DOHH2 (cell line): ENCODE measurements at regions not wholly inside any gene's neighbourhood (a gene's known extent, or its start where the extent isn't known, plus 50 kb on each side); places are given as distances from the start of the nearest gene placed in this dataset.

Source experiments
- H3F3A ChIP-seq: fragments of 200-600 bp; sonication (generic), shearing (Covaris generic); 2 replicates; pipeline ENCODE4 v1.6.0; 2016; ENCODE audit warnings: antibody characterized with exemption, mild to moderate bottlenecking; ENCODE audit not compliant: control insufficient read depth, insufficient read depth
- H3K27ac ChIP-seq: fragments of 200-600 bp; sonication (generic); 2 replicates; pipeline ENCODE4 v1.5.1; 2014; ENCODE audit warnings: low read depth, mild to moderate bottlenecking, low read length, moderate library complexity
- H3K27me3 ChIP-seq: fragments of 200-600 bp; sonication (generic); 2 replicates; pipeline ENCODE4 v1.6.1; 2014; ENCODE audit warnings: mild to moderate bottlenecking, low read length, mixed read lengths; ENCODE audit not compliant: control insufficient read depth
- H3K36me3 ChIP-seq: fragments of 200-600 bp; sonication (generic); 2 replicates; pipeline ENCODE4 v1.6.1; 2014; ENCODE audit warnings: mild to moderate bottlenecking, low read length, moderate library complexity, mixed read lengths; ENCODE audit not compliant: control insufficient read depth
- H3K4me1 ChIP-seq: fragments of 200-600 bp; sonication (generic); 2 replicates; pipeline ENCODE4 v1.6.1; 2014; ENCODE audit warnings: mild to moderate bottlenecking, low read length, mixed read lengths; ENCODE audit not compliant: control insufficient read depth
- H3K4me2 ChIP-seq: fragments of 200-600 bp; sonication (generic); 2 replicates; pipeline ENCODE4 v1.6.0; 2014; ENCODE audit warnings: mild to moderate bottlenecking, low read length, moderate library complexity
- H3K4me3 ChIP-seq: fragments of 200-600 bp; sonication (generic); 2 replicates; pipeline ENCODE4 v1.5.1; 2014; ENCODE audit warnings: mild to moderate bottlenecking, low read length, mixed read lengths
- H3K79me2 ChIP-seq: fragments of 200-600 bp; sonication (generic); 2 replicates; pipeline ENCODE4 v1.6.1; 2014; ENCODE audit warnings: mild to moderate bottlenecking, low read length, mixed read lengths; ENCODE audit not compliant: control insufficient read depth
- H3K9me2 ChIP-seq: fragments of 200-600 bp; sonication (generic); replicated peaks from 2 replicates; pipeline ENCODE4 v1.6.1; 2014; ENCODE audit warnings: mild to moderate bottlenecking, low read length, mixed read lengths; ENCODE audit not compliant: control insufficient read depth
- H3K9me3 ChIP-seq: fragments of 200-600 bp; sonication (generic); 2 replicates; pipeline ENCODE4 v1.6.1; 2014; ENCODE audit warnings: antibody characterized with exemption, low read length, mixed read lengths; ENCODE audit not compliant: control insufficient read depth, insufficient read depth
- H4K20me1 ChIP-seq: fragments of 200-600 bp; sonication (generic); 2 replicates; pipeline ENCODE4 v1.6.0; 2014; ENCODE audit warnings: low read depth, mild to moderate bottlenecking, antibody characterized with exemption, low read length, moderate library complexity; ENCODE audit not compliant: control insufficient read depth, insufficient read depth
- EZH2phosphoT487 ChIP-seq: fragments of 200-600 bp; sonication (generic); IDR thresholded peaks from 2 replicates; pipeline ENCODE4 v1.6.1; 2017; ENCODE audit warnings: borderline replicate concordance, mild to moderate bottlenecking, antibody characterized with exemption, low read length, moderate library complexity, mixed read lengths
- TF ChIP-seq, protein P1 (sequence below): fragments of 200-600 bp; sonication (generic); IDR thresholded peaks from one replicate; pipeline ENCODE4 v1.5.1; 2014; ENCODE audit warnings: antibody characterized with exemption, mild to moderate bottlenecking, low read depth, low read length; ENCODE audit not compliant: poor library complexity, severe bottlenecking

DNA sequence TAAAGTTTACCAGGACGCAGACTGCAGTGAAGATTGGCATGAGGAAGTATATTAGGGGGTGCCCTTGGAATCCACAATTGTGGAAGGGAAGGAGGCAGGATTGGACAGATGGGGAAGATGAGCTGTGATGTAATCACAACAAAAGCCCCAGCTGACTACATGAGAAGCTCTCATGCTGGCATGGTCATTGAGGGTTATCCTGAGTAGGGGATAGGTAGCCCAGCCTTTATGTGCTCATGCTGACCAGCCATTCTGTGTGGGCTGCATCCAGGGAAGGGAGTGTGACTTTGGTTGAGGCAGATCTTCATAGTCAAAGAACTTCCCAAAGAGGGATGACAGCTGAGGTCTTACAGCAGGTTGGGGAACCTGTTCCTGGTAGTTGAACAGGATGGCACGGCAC, 52.0 kb upstream of the RANBP6 start:
- Histone ChIP-seq H3K4me3 (no peak overlapping the region), H3K27ac (no peak overlapping the region), H3K4me1 (no peaks in the 10 kb centered on the region), H3F3A (no peaks in the 10 kb centered on the region), H4K20me1 (no peaks in the 10 kb centered on the region), H3K79me2 (no peaks in the 10 kb centered on the region), H3K36me3 (no peaks in the 10 kb centered on the region), H3K27me3 (peaks cover 5% of the 10 kb centered on the region; the same call in 1 of the 2 replicates), H3K9me2 (no peaks in the 10 kb centered on the region), H3K9me3 (no peaks in the 10 kb centered on the region), H3K4me2 (no peak overlapping the region)
- TF ChIP-seq, protein P1, sequence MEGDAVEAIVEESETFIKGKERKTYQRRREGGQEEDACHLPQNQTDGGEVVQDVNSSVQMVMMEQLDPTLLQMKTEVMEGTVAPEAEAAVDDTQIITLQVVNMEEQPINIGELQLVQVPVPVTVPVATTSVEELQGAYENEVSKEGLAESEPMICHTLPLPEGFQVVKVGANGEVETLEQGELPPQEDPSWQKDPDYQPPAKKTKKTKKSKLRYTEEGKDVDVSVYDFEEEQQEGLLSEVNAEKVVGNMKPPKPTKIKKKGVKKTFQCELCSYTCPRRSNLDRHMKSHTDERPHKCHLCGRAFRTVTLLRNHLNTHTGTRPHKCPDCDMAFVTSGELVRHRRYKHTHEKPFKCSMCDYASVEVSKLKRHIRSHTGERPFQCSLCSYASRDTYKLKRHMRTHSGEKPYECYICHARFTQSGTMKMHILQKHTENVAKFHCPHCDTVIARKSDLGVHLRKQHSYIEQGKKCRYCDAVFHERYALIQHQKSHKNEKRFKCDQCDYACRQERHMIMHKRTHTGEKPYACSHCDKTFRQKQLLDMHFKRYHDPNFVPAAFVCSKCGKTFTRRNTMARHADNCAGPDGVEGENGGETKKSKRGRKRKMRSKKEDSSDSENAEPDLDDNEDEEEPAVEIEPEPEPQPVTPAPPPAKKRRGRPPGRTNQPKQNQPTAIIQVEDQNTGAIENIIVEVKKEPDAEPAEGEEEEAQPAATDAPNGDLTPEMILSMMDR: no peak
- TF ChIP-seq EZH2phosphoT487: no peak
